HAP-1 (cell line): ENCODE measurements at regions not wholly inside any gene's neighbourhood (a gene's known extent, or its start where the extent isn't known, plus 50 kb on each side); places are given as distances from the start of the nearest gene placed in this dataset.
A peak's percentile ranks its signal among the peaks of the same experiment; 100 is the strongest.

Experiments used
- DNase-seq, 2 experiments: peaks; one replicate each; pipeline ENCODE4 v3.0.0-alpha.2; 2016 to 2020; ENCODE audit warnings: low spot score in 2 of 2
- H3K27me3 ChIP-seq: fragments of 250-450 bp; sonication (Bioruptor Pico); 2 replicates; pipeline ENCODE4 v1.5.1; 2020; ENCODE audit warnings: low read depth, mild to moderate bottlenecking, moderate library complexity
- H3K36me3 ChIP-seq: fragments of 250-450 bp; sonication (Bioruptor Pico); replicated peaks from 2 replicates; pipeline ENCODE4 v1.5.1; 2020; ENCODE audit warnings: mild to moderate bottlenecking
- H3K4me1 ChIP-seq: fragments of 250-450 bp; sonication (Bioruptor Pico); 2 replicates; pipeline ENCODE4 v1.5.1; 2020; ENCODE audit warnings: mild to moderate bottlenecking
- H3K4me3 ChIP-seq: fragments of 250-450 bp; sonication (Bioruptor Pico); 2 replicates; pipeline ENCODE4 v1.5.1; 2020; ENCODE audit warnings: mild to moderate bottlenecking, moderate library complexity
- H3K9me3 ChIP-seq: fragments of 250-450 bp; sonication (Bioruptor Pico); 2 replicates; pipeline ENCODE4 v1.5.1; 2020; ENCODE audit warnings: mild to moderate bottlenecking, moderate library complexity
- in situ Hi-C: fragments of 300-500 bp; cut with MboI; formaldehyde crosslinking; loops from 3 replicates; pipeline ENCODE4 v1.14.3; 2020; ENCODE audit warnings: low sequenced_read_pairs, inconsistent platforms, mixed read lengths

DNA sequence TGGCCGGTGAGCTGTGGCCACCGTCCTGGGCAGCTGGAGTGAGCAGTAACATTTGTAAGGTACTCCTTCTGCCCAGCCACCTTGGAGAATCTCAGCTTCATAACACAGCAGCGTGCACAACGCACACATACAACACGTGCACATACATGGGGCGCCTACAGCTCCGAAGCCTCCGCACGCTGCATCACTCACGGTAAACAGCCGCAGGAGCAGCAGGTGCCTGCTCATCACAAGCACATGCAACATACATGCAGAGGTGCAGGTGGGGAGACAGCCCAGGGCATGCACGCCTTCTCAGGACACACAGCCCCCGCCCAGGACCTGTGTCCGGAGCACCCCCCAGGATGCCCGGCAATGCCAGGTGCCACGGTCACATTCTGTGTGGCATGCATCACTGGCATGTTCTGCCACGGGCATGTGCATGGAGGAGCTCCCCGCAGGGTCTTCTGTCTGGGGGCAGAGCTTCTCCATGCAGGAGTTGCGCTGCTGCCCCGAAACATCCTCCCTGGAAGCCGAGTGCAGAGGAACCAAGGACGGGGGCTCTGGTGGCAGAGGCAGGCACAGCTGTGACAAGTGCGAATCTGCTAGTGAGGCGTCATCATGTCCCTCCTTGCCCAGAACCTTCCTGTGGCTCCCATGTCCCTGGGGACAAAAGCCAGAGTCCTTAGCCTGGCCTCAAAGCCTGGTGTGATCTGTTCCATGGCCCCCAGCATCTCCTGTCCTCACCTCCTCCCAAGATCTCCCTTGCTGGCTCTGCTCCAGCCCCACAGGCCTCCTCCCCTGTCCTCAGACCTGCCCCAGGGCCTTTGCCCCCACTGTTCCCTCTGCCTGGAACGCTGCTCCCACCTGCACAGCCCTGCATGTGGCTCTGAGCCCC, 184.0 kb upstream of the GSE1 start:
- no peak for DNase-seq
- Histone ChIP-seq H3K36me3 (no peaks in the 10 kb centered on the region), H3K4me1 (no peaks in the 10 kb centered on the region), H3K4me3 (no peak overlapping the region), H3K9me3 (no peaks in the 10 kb centered on the region), H3K27me3 (no peaks in the 10 kb centered on the region)
- in situ Hi-C loops = no loop called here

DNA sequence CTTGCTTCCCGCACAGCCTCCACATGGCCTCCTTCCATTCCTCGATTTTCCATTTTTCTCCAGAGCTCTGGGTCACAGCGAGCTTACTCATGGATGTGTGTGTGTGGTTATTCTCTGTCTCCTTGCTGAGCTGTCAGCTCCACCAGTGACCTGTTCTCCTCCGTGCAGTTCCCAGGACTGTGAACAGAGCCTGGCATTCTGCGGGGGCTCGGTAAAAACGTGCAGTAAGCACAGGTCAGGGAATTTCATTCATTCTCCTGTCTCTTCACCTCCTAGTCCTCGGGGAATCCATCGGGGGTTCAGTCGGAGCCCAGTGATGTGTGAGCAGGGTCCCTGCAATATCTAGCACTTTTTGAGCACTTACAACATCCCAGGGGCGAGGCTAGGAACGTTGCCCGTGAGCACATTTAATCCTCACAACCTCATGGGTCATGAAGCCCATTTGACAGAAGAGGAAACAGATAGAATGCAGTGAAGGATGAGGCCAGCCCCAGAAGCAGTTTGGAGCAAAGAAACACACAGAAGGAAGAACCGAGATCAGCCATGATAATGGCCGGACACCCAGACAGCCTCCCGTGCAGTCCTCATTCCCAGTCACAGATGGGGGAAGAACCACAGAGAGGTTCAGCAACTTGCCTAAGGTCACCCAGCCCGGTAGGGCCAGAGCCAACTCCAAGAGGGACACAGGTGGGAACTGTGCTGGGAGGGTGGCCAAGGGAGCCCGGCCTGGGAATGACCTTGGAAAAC, 183.2 kb upstream of the GSE1 start:
- Histone ChIP-seq H3K36me3 (no peaks in the 10 kb centered on the region), H3K27me3 (no peaks in the 10 kb centered on the region), H3K4me3 (no peak overlapping the region), H3K9me3 (no peaks in the 10 kb centered on the region), H3K4me1 (no peaks in the 10 kb centered on the region)
- DNase-seq = no peak
- in situ Hi-C loops = no loop called here

DNA sequence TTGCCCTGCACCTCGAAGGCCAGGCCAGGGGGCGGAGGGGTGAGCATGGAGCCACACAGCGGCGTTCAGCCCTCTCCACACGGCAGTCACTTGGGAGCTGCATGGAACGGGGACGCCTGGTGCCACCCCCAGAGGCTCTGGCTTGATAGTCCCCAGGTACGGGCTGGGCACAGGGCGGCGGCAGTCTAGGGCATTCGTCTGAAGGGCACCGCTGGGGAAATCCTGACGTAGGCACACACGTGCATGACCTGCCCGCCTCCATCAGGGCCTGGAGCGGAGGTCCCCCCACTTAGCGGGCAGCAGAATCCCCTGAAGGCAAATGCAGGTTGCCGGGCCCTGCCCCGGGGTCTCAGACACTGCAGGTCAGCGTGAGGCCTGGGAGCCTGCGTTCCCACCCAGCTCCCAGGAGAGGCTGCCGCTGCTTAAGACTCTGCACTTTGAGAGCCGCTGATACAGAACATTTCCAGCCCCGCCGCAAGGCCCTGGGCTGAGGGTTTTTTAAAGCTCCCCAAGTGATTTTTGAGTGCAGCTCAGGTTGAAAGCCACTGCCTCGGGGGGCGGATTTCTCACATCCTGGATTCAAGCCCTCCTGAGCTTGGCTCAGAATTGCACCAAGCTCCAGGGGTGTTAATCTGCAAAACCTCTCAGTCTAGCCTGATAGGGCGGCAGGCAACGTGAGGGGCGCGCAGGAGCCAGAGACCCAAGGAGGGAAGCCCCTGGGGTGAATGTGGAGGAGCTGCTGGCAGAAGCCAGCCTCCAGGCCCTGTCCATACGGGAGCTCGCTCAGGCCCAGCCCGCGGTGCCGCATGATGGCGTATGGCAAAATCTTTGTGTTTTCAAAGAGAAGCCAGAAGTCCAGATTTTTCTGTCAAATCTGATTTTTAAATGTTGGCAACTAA, 182.3 kb upstream of the GSE1 start:
- in situ Hi-C loops = no loop called here
- DNase-seq = no peak

DNA sequence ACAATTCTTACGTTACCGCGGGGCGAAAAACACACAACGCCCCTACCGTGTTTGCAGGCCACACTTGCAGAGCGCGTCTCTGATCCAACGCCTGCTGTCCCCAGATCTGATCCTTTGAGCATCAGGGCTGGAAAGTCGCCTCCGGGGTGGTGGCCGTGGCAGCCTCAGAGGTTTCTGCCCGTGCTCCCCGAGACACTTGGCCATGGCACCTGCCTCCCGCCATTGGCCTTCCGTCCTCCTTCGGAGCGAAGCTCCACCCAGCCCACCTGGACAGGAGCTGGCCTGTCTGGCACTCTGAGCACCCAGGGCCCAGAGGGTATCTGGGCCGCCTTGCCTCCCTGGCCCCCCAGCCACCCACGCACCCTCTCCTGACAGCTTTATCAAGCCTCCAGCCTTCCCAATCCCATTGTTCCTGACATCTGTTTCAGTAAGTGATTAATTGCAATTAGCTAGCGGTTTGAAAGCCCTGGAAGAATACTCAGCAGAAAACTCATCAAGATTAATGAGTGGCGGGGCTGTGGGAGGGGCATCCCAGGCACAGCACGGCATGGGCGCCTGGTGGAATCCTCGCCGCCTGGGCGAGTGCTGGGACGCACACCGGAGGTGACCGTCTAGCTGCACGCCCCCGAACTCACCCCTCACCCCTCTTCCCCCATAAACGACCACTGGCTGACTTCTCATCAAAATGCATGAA, 181.5 kb upstream of the GSE1 start:
- Histone ChIP-seq H3K9me3 (no peaks in the 10 kb centered on the region), H3K4me1 (peaks cover 4% of the 10 kb centered on the region), H3K4me3 (no peak overlapping the region), H3K36me3 (no peaks in the 10 kb centered on the region), H3K27me3 (no peaks in the 10 kb centered on the region)
- in situ Hi-C loops = no loop called here
- no peak for DNase-seq

More for the DNA sequence above, 182.3 kb upstream of the GSE1 start:
- Histone ChIP-seq H3K4me3 (no peak overlapping the region), H3K36me3 (no peaks in the 10 kb centered on the region), H3K4me1 (no peaks in the 10 kb centered on the region), H3K27me3 (no peaks in the 10 kb centered on the region), H3K9me3 (no peaks in the 10 kb centered on the region)

DNA sequence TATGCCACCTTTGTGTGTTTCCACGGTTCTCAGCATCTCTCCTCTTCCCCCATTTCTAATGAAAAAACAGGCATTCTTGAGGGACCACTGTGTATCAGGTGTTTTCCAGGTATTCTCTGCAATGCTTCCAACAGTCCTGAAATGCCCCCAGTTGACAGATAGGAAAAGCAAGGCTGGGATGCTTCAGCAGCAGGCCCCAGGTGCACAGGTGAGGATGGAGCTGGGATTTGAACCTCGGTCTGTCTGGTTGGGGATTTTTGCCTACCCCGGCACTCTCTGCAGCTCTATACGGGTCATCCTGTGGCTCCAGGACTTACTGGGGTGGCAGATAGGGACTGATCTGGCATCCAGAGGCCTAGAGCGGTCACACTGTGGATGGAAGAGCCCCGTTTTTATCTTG, 180.5 kb upstream of the GSE1 start:
- H3K4me1 ChIP-seq = peaks cover 14% of the 10 kb centered on the region
- no peak overlapping the region for H3K4me3 ChIP-seq

DNA sequence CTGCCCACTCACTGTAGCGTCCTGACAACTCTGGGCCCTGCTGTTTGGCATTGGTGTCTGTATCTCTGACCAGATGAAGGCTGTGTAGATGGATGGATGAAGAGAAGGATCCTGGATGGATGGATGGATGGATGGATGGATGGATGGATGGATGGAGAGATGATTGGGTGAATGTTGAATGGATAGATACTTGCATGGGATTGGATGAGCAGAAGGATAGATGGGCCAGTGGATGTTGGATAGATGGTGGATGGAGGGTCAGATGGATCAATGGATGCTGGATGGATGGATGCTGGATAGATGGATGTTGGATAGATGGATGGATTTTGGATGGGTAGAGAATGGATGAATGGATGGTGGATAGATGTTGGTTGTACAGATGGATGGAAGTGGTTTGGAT, 179.6 kb upstream of the GSE1 start:
- no peak for DNase-seq
- Histone ChIP-seq H3K4me1 (peaks cover 19% of the 10 kb centered on the region), H3K4me3 (no peak overlapping the region), H3K36me3 (no peaks in the 10 kb centered on the region), H3K9me3 (no peaks in the 10 kb centered on the region), H3K27me3 (no peaks in the 10 kb centered on the region)
- in situ Hi-C loops = no loop called here

More for the DNA sequence above, 180.5 kb upstream of the GSE1 start:
- in situ Hi-C loops = no loop called here
- DNase-seq = no peak
- H3K9me3 ChIP-seq = no peaks in the 10 kb centered on the region
- no peaks in the 10 kb centered on the region for H3K36me3 ChIP-seq
- no peaks in the 10 kb centered on the region for H3K27me3 ChIP-seq

DNA sequence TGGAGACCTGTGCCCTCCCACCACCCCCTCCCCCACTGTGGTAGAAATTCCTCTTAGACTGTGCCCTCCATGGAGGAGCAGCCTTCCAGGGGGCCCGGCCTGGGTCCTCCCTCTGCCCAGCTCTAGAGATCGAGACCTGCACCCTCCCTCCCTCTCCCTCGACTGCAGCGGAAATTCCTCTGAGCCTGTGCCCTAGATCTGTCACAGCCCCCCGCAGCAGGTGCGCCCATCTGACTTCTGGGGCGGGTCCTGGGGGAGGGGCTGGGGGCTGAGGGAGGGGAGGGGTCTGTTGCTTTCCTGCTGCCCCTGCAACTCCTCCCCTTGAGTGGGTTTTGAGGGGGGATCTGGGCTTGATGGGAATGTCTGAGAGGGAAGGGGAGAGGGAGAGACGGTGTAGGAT, 177.8 kb upstream of the GSE1 start:
- no peaks in the 10 kb centered on the region for H3K9me3 ChIP-seq
- H3K4me3 ChIP-seq = no peak overlapping the region
- H3K36me3 ChIP-seq = no peaks in the 10 kb centered on the region
- no peaks in the 10 kb centered on the region for H3K27me3 ChIP-seq
- H3K4me1 ChIP-seq = peaks cover 19% of the 10 kb centered on the region
- in situ Hi-C loops = no loop called here
- no peak for DNase-seq

DNA sequence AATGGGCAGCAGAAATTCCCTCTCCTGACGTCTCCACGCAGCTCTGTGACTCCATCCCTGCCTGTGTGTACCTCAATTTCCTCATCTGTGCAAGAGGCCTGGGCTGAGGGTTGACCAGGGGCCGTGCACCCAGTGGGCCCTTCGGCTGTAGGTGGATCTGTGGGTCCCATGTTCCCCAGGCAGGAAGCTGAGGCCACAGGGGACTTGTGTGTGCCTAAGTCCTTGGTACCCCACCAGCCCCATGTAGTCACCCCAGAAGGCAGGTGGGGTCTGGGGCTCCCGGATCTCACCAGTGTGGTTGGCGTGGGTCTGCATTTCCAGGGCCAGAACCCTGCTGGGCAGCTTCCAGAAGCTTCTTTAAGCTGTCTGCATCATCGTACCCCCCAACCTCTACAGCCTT, 177.4 kb upstream of the GSE1 start:
- Histone ChIP-seq H3K4me1 (peaks cover 19% of the 10 kb centered on the region), H3K9me3 (no peaks in the 10 kb centered on the region), H3K36me3 (no peaks in the 10 kb centered on the region), H3K27me3 (no peaks in the 10 kb centered on the region), H3K4me3 (no peak overlapping the region)
- DNase-seq = no peak
- in situ Hi-C loops = no loop called here

DNA sequence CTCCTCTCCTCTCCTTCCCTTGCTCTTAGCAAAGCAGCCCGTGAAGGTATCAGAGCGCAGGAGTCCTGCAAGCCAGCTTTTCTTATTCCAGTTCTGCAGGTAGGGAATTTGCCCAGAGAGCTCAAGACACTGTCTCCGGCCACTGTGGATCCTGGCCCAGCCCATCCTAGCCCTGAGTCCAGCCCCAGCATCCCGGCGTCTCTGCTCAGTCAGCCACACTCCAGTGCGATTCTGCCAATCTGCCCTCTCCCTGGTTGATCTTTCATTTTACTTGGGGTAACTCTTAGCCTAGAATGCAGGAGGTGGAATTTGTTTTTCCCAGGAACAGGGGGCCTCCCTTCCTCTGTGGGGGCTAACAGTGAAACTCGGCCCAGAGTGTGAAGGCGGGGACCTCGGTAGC, 176.9 kb upstream of the GSE1 start:
- Histone ChIP-seq H3K9me3 (no peaks in the 10 kb centered on the region), H3K27me3 (no peaks in the 10 kb centered on the region), H3K4me1 (peaks cover 19% of the 10 kb centered on the region), H3K36me3 (no peaks in the 10 kb centered on the region), H3K4me3 (no peak overlapping the region)
- DNase-seq = no peak
- in situ Hi-C loops = no loop called here

DNA sequence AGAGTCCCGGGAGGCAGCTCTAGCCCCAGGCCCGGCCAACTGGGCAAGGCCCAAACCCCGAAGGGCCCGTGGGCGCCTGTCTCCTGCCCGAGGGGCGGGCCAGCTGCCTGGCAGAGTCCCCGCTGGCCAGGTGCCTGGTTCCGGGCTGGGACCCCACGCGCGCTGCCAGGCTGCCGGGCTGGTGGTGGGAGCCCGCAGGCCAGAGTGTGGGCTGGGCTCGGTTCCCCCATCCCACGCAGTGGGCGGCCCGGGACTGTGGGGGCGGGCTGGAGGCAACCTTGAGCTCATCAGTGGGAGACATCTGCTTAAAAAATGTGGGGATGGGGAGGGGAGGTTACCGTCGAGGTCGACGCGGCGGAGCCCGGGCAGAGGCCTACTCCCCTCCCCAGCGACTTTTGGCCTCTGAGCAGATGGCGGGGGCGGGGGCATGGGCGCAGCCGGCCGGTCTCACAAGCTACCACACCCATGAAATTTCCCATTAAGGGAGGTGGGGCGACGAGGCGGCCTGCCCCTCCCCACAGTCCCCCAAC, 176.4 kb upstream of the GSE1 start:
- DNase-seq = peak; percentile 60 to 88
- Histone ChIP-seq H3K4me1 (peaks cover 19% of the 10 kb centered on the region), H3K4me3 (peak overlapping the region; percentile 13; the same call in 1 of the 2 replicates), H3K27me3 (no peaks in the 10 kb centered on the region), H3K9me3 (no peaks in the 10 kb centered on the region), H3K36me3 (no peaks in the 10 kb centered on the region)
- in situ Hi-C loops = no loop called here

DNA sequence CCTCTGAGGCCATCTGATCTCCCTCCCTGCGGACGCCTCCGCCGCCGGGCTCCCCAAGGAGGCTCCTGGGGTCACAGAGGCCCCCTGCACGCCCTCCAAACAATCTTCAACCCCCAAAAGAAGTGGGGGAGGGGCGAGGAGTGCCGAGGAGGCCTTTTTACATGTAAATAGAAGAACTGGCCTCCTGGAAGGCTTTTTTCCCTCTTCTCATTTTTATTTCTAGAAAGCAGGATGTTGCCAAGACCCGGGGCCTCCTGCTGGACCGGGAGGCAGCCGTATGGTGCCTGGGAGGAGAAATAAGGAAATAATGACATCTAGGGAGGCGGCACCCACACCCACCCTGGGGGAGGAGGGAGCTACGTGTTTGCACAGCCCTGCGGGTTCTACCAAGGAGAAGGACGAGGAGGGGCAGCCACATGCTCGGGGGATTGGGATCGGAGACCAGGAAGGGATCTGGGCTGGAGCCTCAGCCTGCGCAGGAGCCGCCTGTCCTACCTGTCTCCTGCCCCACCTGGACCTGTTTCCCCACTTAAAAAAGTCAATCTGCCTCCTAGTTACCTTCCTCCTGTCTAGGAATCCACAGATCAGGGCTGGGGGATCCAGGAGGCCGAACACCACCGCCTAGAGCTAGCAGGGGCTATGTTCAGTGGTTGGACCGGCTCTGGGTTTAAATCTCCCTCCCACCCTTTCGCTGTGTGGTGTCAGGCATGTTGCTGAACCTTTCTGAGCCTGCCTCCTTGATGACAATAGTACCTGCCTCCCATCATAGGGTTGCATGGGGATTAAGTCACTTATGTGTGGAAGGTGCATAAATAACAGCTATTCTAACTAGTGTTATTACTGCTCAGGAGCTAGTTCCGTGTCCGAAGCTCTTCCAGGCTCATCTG, 175.7 kb upstream of the GSE1 start:
- Histone ChIP-seq H3K4me3 (peak overlapping the region; percentile 13; the same call in 1 of the 2 replicates), H3K27me3 (no peaks in the 10 kb centered on the region), H3K4me1 (peaks cover 19% of the 10 kb centered on the region), H3K36me3 (no peaks in the 10 kb centered on the region), H3K9me3 (no peaks in the 10 kb centered on the region)
- in situ Hi-C loops = no loop called here
- DNase-seq = peak; percentile 85 to 89

DNA sequence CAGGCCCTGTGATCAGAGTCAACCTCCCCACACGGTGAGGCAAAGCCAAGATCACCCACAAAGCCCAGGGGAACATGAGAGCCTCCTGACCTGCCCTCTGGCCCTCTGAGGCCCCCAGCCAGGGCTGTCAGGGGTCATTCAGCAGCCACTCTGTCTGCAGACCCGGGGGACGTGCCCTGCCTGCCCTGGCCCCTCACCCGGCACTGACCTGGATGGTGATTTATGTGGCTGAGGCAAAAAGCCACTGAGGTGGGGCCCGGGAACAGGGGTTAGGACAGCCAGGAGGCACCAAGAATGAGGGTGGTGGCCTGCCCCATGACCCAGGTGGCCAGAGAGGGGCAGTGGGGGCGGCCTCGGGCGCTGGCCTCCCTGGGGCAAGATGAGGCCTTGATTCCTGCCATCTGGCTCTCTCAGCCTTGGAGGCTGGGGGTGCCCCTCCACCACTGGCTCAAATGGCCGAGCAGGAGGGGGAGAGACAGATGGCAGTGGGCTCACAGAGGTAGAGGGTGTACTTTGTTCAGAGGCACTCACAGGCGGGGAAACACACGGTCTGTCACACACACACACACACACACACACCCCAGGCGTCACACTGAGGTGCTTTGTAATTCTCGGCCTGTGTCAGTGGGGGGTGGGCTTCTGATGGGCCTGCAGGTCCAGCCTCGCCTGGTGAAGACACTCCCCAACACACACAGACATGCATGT, 174.0 kb upstream of the GSE1 start:
- no peak for DNase-seq
- in situ Hi-C loops = no loop called here
- Histone ChIP-seq H3K36me3 (no peaks in the 10 kb centered on the region), H3K9me3 (no peaks in the 10 kb centered on the region), H3K4me1 (peaks cover 19% of the 10 kb centered on the region), H3K27me3 (no peaks in the 10 kb centered on the region), H3K4me3 (no peak overlapping the region)
